ENCODE measurements at regions not wholly inside any gene's neighbourhood (a gene's known extent, or its start where the extent isn't known, plus 50 kb on each side); places are given as distances from the start of the nearest gene placed in this dataset.
"Not testable (repeated sequence)": the region's sequence is repeated elsewhere in the genome, so short reads cannot be mapped to it uniquely, and the experiment has no call there.

DNA sequence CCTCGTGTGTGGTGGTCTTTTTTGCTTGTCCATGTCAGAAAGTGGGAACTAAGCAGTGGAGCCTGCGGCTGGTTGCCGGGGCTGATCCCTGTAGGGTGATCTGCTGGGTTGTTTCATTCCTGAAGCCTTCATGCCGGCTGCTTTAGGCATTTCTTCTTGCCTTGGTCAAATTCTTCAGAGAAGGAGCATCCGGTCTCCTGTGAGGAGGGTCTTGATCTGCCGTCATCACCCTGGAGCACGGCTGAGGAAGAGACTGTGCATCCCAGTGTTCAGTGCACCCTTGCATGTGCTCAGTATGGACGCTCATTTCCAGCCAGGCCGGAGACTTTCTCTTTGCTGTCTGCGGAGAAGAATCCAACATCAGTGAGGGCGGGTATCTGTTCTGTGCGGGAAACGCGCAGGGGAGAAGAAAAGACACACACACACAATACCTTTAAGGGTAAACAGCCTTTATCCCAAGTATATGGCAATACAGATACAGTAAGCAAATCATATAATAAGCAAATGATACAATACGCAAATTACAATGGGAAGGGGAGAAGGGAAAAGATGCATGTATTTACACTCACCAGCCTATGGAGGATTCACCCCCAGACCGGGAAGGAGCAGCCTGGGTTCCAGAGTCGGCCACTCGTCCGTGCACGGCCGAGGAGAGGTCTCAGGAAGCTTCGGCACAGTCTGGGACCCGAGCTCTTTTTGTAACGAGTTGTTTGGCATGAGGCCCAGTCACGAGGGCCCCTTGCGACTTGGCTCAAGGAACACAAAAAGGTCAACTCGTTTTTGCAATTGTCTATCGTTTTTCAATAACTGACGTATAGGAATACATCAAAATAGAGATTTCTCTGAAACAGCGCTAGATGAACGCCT lies 1366.8 kb upstream of the TMEM132C start:
- no peak for DNase-seq

DNA sequence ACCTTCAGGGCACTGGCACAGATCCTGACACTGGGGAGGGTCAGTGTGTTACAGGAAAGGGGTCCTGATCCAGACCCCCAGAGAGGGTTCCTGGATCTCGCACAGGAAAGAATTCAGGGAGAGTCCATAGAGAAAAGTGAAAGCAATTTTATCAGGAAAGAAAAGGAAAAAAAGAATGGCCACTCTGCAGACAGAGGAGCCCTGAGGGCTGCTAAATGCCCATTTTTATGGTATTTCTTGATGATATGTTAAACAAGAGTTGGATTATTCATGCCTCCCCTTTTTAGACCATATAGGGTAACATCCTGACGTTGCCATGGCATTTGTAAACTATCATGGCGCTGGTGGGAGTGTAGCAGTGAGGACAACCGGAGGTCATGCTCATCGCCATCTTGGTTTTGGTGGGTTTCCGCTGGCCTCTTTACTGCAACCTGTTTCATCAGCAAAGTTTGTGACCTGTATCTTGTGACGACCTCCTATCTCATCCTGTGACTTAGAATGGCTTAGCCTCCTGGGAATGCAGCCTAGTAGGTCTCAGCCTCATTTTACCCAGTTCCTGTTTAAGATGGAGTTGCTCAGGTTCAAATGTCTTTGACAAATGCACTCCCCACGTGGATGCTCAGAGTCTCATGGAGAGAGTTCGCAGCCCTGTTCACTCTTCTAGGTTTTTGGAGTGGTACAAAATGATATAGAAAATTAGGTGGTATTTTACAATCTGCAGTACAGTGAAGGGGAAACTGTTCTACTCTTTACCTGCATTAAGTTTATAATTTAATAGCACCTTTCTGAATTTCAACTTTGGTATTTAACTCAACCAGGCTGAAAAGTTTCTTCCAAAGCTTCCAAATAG lies 1363.7 kb upstream of the TMEM132C start:
- DNase-seq: no peak

DNA sequence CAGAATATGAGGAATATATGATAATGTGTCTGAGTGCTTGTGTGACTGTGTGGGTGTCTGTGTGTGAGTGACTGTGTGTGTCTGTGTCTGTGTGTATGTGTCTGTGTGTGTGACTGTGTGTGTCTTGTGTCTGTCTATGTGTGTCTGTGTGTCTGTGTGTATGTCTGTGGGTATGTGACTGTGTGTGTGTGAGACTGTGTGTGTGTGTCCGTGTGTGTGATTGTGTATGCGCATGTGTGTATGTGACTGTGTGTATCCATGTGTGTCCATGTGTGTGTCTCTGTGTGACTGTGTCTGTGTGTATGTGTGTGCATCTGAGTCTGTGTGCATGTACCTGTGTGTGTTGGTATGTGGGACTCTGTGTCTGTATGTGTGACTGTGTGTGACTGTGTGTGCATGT lies 1361.2 kb upstream of the TMEM132C start:
- DNase-seq: no peak

DNA sequence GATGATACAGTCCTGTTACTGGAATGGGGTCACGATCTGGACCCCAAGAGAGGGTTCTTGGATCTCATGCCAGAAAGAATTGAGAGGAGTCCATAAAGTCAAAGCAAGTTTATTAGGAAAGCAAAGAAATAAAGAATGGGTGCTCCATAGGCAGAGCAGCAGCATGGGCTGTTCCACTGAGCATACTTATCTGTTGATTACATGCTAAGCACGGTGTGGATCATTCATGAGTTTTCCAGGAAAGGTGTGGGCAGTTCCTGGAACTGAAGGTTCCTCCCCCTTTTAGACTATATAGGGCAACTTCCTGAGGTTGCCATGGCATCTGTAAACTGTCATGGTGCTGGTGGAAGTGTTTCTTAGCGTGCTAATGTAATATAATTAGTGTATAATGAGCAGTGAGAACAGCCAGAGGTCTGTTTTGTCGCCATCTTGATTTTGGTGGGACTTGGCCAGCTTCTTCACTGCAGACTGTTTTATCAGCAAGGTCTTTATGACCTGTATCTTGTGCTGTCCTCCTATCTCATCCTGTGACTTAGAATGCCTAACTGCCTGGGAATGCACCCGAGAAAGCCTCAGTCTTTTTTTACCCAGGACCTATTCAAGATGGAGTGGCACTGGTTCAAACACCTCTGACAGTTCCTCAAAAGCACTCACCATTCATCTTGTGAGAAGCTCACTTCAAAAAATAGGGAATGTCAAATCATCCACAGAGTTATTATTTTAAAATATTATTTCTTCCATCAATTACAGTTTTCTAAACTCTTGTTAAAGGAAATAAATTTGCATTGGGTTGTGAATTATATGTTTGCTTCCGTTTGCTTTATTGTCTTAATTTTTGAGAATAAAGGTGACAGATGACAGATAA lies 1358.8 kb upstream of the TMEM132C start:
- no peak for DNase-seq

DNA sequence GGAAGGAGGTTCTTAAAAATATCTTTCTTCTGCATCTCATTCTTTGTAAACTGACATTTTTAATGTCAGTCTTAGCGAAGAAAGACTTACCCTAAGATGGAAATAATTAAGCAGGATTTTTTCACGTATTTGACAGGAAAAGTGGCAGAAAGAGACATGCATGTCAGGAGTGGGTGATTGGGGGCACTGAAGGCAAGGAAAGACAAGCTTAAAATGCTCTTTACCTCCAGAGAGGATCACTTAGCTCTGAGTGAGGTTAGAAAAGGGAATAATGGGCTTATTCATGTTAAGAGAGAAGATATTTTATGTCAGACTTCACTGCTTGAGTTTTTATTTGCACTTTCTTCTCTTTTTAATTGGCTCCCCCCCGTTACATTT lies 1358.2 kb upstream of the TMEM132C start:
- no peak for DNase-seq

- DNase-seq: no peak
Observed at GRCh38 chr12:126910570-126910969, 1356.4 kb upstream of the TMEM132C start.

- no peak for DNase-seq
Observed at GRCh38 chr12:126912111-126912510, 1354.9 kb upstream of the TMEM132C start.

- no peak for DNase-seq
Observed at GRCh38 chr12:126914170-126914793, 1352.7 kb upstream of the TMEM132C start.

DNA sequence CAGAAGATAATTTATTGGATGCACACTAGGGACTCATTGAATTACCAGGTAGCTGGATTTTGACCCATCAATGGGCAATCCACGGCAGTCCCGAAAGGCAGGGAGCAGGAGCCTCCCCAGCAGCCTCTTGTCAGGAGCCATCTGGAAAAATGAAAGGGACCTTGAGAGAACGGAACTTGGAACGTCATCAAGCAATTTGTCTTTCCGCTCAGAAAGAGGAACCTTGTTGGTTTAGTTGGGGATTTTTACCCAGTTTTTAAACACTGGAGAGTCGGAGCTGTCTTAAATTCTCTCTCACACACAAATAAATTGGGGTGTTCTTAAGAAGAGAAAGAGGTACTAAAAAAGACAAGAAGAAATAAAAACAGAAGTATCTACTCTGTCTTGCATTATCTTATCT lies 1351.7 kb upstream of the TMEM132C start:
- DNase-seq: no peak

GRCh38 chr12:126926023-126926594 lies 1340.9 kb upstream of the TMEM132C start:
- DNase-seq: no peak

DNA sequence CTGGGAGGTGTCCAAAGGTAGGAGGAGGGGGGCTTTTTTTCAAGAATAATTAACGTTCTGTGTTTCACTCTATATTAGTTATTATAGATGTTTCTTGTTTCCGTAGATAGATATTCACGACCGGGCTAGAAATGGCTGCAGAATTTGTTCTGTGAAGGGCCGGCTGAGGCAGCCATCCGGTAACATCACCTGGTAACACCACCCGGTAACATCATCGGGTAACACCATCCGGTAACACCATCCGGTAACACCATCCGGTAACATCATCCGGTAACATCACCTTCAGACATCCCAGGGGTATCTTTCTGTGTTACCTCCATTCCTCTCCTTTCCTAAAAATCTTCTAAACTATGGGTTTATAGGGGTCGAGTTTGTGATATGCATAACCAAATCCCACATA lies 1336.7 kb upstream of the TMEM132C start:
- DNase-seq: no peak

GRCh38 chr12:126932156-126932555 lies 1334.8 kb upstream of the TMEM132C start:
- DNase-seq: no peak

DNA sequence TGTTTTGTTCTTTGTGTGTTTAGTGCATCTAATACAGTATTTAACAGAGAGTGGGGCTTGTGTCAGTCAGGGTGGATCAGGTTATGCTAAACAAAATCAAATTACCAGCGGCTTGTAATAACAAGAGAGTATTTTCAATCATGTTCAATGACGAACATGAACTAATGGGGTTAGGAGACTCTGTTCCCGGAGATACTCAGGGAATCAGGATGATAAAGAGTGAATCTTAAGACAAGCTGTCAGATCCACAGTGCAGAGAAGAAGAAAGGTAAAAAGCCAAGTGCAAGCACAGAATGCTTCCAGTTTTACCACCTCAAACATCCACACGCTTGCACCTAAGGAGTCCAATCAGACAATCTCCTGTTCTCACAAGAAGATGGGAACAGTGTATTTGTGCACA lies 1331.5 kb upstream of the TMEM132C start:
- no peak for DNase-seq

DNA sequence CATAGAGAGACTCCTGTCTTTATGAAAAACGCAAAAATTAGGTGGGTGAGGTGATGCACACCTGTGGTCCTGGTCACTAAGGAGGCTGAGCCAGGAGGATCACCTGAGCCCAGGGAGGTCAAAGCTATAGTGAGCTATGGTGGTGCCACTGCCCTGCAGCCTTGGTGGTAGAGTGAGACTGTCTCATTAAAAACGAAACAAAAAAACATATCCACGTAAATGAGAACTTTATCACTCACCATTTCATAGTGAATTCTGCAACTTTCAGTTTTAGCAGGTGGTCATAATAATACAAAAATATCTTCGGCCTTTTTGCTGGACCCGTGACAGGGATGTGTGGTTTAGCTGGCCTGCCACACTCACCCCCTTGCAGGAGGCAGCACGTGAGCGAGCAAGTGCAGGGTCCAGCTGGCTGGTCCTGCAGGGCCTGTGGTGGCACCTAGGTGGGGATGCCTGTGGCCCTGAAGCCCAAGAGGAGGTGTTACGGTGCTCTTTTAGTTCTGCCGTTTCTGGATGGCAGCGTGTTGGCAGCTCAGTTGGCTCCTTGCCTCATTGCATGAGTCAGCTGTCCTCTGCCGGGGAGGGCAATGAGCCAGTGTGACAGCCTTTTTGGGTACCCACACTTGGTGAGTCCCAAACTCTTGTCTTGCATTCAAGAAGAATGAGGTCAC lies 1330.7 kb upstream of the TMEM132C start:
- no peak for DNase-seq

DNA sequence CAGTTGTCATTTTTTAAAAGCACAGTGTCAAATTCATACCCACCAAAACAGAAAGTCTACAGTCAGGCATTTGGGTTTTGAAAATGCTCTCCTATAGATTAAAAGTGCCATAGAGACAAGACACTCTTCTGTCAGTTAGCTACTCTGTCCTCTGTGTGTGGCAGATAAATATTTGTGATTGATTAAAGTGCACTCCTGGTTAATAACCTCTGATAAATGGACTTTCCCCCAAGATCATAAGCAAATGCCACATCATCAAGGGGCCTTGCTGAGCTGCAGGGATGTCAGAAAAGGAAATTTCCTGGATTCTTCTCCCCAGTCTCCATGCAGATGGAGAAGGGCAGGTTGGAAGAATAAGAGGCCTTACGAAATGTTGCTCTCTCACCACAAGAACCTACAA lies 1329.5 kb upstream of the TMEM132C start:
- no peak for DNase-seq

DNA sequence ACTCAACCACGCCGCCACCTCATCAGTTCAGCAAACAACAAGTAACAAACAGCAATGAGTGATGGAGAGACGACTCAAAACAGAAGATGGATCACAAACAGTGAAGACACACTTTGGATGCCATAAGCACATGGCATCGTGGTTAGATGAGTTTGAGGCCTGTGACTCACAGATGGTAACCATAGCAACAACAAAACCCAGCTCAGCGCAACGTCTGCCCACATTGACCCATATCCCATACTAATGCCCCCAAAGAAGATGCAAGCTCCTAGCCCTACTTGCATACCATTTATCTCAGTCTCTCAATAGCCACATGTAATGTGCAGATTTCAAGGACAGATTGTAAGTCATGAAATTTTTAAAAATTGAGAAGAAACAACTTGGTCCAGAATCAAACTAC lies 1322.3 kb upstream of the TMEM132C start:
- DNase-seq: no peak

GRCh38 chr12:126946958-126947357 lies 1320.0 kb upstream of the TMEM132C start:
- DNase-seq: not testable (repeated sequence)

DNA sequence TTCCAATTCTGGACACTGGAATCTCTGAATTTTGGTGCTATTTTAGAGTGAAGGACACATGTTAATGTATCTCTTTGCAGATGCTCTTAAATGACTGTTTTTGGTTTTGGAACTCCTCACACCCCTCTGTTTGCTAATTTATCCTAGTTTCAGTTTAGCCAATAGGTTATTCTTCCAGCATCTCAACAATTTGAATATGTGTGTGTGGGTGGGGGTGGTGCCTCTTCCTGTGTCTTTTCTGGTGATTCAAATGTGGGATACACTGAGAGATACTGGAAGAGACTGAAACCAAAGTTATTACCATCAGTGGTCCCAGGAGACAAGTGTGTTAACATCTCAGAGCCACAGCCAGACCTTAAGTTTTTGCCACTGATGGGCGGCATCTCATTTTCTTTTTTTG lies 1317.4 kb upstream of the TMEM132C start:
- no peak for DNase-seq

- DNase-seq: no peak
Observed at GRCh38 chr12:126950266-126950665, 1316.7 kb upstream of the TMEM132C start.

- no peak for DNase-seq
Observed at GRCh38 chr12:126952096-126953007, 1314.6 kb upstream of the TMEM132C start.

Data from activated CD4-positive, alpha-beta T cell treated with anti-CD3 and anti-CD28 coated beads, Interleukin-2, amount 50 U/mL, for 4 hours (primary cell).